Activated T-helper 17 cell treated with anti-CD3 and anti-CD28 coated beads, Interleukin-2, amount 50 U/mL, for 72 hours (primary cell): ENCODE measurements at regions not wholly inside any gene's neighbourhood (a gene's known extent, or its start where the extent isn't known, plus 50 kb on each side); places are given as distances from the start of the nearest gene placed in this dataset.

ENCODE experiments used
- ATAC-seq: fragments of 150-1000 bp; cut with Tn5 transposase; replicated peaks from 2 replicates; pipeline ENCODE4 v1.10.0; 2021; ENCODE audit warnings: mild to moderate bottlenecking, moderate library complexity
- H3K27ac Mint-ChIP-seq: one replicate; pipeline ENCODE4 v1.8.0; 2022; ENCODE audit warnings: mixed read lengths
- H3K27me3 Mint-ChIP-seq: one replicate; pipeline ENCODE4 v1.8.0; 2022; ENCODE audit warnings: mixed read lengths
- H3K36me3 Mint-ChIP-seq: one replicate; pipeline ENCODE4 v1.8.0; 2022; ENCODE audit warnings: low read depth, mild to moderate bottlenecking, mixed read lengths
- H3K4me1 Mint-ChIP-seq: one replicate; pipeline ENCODE4 v1.8.0; 2022; ENCODE audit warnings: mixed read lengths
- H3K4me3 Mint-ChIP-seq: one replicate; pipeline ENCODE4 v1.8.0; 2022; ENCODE audit warnings: mild to moderate bottlenecking, mixed read lengths
- H3K9me3 Mint-ChIP-seq: one replicate; pipeline ENCODE4 v1.8.0; 2022; ENCODE audit warnings: mixed read lengths

DNA sequence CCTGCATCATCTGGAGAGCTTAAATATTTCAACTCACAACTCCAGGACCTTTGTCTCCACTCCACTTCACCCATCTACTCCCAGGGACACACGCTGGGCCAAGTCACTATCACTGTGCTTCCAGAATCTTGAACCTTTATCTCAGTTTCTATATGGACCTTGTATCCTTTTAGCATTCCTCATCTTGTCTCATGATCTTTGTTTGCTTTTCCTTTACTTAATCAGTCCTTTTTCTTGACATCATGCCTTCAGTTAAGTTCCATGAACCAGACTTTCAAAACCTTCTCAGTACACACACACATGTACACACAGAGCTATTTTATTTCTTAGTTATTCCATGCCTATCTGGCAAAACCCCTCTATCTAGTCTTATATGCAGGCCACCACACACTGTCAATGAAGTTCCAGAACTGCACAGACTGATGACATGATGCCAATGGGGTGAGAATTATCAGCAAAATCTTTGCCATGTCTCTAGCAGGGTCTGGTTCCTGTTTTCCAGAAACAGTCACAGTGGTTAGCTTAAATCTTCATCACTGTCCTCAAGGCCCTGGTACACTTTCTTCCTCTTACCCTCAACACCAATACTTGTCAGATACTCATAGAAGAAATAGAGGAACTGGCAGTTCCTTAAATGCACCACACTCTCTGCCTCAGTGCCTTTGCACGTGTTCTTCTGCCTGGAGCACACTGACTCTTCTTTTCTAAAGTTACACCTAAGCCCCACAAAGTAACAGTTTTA, 77.6 kb upstream of the STARD13 start:
- H3K27me3 Mint-ChIP-seq, result peaks cover 12% of the 10 kb centered on the region
- no peak overlapping the region for H3K27ac Mint-ChIP-seq

DNA sequence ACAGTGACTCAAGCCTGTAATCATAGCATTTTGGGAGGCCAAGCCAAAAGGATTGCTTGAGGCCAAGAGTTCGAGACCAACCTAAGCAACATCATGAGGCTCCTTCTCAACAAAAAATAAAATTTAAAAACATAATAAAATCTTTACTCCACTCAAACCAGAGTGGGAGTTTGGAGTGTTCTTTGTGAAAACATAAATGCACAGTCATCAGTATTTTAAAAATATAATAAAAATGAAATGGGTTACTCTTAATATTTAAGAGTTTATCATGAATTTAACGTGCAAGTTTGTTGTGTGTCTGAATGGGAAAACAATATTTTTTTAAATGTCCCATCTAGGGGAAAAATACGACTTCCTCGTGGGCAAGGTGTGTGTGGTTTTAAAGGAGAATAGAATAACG, 78.6 kb upstream of the STARD13 start:
- ATAC-seq, result no peak
- no peak overlapping the region for H3K27ac Mint-ChIP-seq

More for the DNA sequence above, 77.6 kb upstream of the STARD13 start:
- no peak for ATAC-seq
- no peak overlapping the region for H3K4me3 Mint-ChIP-seq
- H3K36me3 Mint-ChIP-seq, result no peaks in the 10 kb centered on the region
- H3K9me3 Mint-ChIP-seq, result peaks cover 4% of the 10 kb centered on the region
- H3K4me1 Mint-ChIP-seq, result peaks cover 4% of the 10 kb centered on the region

DNA sequence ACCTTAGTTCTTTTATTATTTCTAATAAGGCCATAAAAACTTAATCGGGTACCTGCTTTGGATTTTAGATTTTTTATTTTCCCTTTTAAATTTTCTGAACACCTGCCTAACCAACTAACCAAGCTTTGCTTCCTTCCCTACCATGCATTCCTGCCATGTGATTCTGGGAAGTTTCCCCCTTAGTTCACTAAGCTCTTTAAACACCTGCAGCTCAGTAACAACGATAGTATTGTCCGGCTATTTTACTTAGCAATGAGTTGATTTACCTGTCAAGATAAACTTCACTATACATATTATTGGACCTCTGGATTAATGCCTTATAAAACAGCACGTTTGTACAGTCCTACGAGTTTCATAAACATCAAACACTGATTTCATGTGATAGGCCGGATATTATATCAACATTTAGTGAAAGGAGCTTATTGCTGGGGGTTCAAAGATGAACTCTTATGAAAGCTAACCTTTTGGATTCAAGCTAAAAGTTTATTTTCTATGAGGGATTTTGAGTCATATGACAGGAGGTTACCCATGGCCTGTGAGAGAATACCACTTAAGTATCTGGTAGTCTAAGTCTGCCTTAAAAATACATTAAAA, 81.0 kb upstream of the STARD13 start:
- no peaks in the 10 kb centered on the region for H3K9me3 Mint-ChIP-seq
- H3K27me3 Mint-ChIP-seq, result peaks cover 9% of the 10 kb centered on the region
- H3K4me3 Mint-ChIP-seq, result no peak overlapping the region
- H3K27ac Mint-ChIP-seq, result no peak overlapping the region
- ATAC-seq, result no peak
- H3K4me1 Mint-ChIP-seq, result peaks cover 4% of the 10 kb centered on the region
- H3K36me3 Mint-ChIP-seq, result no peaks in the 10 kb centered on the region

More for the DNA sequence above, 78.6 kb upstream of the STARD13 start:
- H3K4me3 Mint-ChIP-seq, result no peak overlapping the region
- H3K9me3 Mint-ChIP-seq, result peaks cover 4% of the 10 kb centered on the region
- peaks cover 4% of the 10 kb centered on the region for H3K4me1 Mint-ChIP-seq
- peaks cover 9% of the 10 kb centered on the region for H3K27me3 Mint-ChIP-seq
- H3K36me3 Mint-ChIP-seq, result no peaks in the 10 kb centered on the region

DNA sequence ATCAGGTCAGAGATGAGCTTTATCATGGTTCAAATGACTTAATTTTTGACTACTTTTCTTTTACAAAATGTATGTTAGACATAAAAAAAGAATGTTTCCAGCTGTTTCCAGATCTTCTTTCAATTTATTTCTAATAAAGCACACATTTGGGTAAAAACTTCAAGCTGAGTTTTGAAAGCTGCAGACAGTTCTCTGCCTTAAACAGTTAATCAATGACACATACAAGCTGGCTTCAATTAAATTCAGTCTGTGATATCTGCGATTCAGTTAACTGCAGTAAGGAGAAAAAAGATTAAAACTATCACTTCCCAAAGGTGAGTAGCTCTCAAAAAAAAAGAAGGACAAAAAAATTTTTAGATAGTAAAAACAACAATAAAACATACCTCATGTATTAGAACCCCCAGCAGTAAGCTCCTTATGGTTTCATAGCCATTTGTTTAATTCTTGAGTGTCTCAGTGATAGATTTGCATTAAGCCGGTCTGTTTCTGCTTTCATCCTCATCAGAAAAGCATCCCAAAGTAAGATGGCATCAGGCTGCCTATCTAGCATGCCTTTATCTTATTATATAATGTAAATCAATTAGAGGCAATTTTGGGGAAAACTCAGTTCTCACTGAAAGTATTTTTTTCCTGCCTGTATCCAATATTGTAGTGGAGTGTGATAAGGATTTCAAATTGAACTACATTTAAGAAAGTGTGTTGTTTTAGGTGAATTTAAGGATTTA, 81.8 kb upstream of the STARD13 start:
- Mint-ChIP-seq H3K9me3 (no peaks in the 10 kb centered on the region), H3K4me1 (peaks cover 4% of the 10 kb centered on the region), H3K4me3 (no peak overlapping the region), H3K27me3 (peaks cover 9% of the 10 kb centered on the region), H3K27ac (peak overlapping the region; percentile 65), H3K36me3 (no peaks in the 10 kb centered on the region)
- no peak for ATAC-seq

GRCh38 chr13:33367926-33368325, 82.4 kb upstream of the STARD13 start:
- Mint-ChIP-seq H3K36me3 (no peaks in the 10 kb centered on the region), H3K4me1 (peaks cover 4% of the 10 kb centered on the region), H3K27me3 (peaks cover 8% of the 10 kb centered on the region), H3K27ac (peak overlapping the region; percentile 65), H3K4me3 (no peak overlapping the region), H3K9me3 (no peaks in the 10 kb centered on the region)
- no peak for ATAC-seq

DNA sequence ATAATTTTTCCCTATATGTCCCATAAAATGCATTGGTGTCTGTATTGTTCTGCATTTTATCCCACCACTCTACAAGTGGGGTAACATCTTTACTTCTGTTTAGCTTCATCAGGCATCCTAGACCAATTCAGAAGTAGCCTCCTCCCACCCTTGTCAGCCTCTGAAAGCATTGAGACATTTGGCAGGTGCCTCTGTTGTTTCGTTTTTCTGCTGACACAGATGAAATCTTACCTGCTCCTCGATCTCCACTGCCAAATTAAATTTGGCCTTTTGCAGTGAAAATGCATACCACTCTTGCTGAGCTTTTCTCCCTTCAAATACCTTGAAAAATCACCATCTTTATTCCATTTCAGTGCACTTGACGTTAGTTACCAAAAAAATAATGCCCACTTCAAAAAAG, 83.5 kb upstream of the STARD13 start:
- peaks cover 4% of the 10 kb centered on the region for H3K4me1 Mint-ChIP-seq
- H3K27ac Mint-ChIP-seq, result no peak overlapping the region
- no peak for ATAC-seq
- no peak overlapping the region for H3K4me3 Mint-ChIP-seq
- H3K27me3 Mint-ChIP-seq, result peaks cover 3% of the 10 kb centered on the region
- H3K36me3 Mint-ChIP-seq, result no peaks in the 10 kb centered on the region
- H3K9me3 Mint-ChIP-seq, result no peaks in the 10 kb centered on the region

GRCh38 chr13:33372251-33372919, 86.8 kb upstream of the STARD13 start:
- Mint-ChIP-seq H3K27ac (no peak overlapping the region), H3K36me3 (no peaks in the 10 kb centered on the region), H3K27me3 (peaks cover 4% of the 10 kb centered on the region), H3K4me1 (peaks cover 4% of the 10 kb centered on the region), H3K9me3 (peaks cover 4% of the 10 kb centered on the region), H3K4me3 (no peak overlapping the region)
- no peak for ATAC-seq

DNA sequence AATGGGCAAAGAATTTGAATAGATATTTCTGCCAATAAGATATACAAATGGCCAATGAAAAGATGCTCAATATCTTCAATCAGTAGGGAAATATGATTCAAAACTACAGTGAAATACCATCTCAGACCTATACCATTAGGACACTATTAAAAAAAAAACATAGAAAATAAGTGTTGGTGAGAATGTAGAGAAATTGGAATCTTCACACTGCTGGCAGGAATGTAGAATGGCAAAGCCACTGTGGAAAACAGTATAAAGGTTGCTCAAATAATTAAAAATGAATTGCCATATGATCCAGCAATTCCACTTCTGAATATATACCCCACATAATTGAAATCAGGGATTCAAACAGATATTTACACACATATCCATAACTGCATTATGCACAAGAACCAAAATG, 88.1 kb upstream of the STARD13 start:
- Mint-ChIP-seq H3K27ac (no peak overlapping the region), H3K4me1 (no peaks in the 10 kb centered on the region), H3K27me3 (peaks cover 8% of the 10 kb centered on the region), H3K9me3 (peaks cover 4% of the 10 kb centered on the region), H3K36me3 (no peaks in the 10 kb centered on the region), H3K4me3 (no peak overlapping the region)
- ATAC-seq, result no peak

DNA sequence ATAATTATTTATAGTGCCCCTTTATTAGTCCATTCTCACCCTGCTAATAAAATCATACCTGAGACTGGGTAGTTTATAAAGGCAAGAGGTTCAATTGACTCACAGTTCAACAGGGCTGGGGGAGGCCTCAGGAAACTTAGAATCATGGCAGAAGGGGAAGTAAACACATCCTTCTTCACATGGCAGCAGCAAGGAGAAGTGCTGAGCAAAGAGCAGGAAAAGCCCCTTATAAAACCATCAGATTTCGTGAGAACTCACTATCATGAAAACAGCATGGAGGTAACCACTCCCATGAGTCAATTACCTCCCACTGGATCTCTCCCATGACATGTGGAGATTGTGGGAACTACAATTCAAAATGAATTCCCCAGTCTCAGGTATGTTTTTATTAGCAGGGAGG, 89.9 kb upstream of the STARD13 start:
- H3K36me3 Mint-ChIP-seq, result no peaks in the 10 kb centered on the region
- H3K4me3 Mint-ChIP-seq, result no peak overlapping the region
- no peaks in the 10 kb centered on the region for H3K4me1 Mint-ChIP-seq
- H3K27me3 Mint-ChIP-seq, result peaks cover 8% of the 10 kb centered on the region
- H3K9me3 Mint-ChIP-seq, result peaks cover 4% of the 10 kb centered on the region
- ATAC-seq, result no peak
- H3K27ac Mint-ChIP-seq, result peak overlapping the region; percentile 7

DNA sequence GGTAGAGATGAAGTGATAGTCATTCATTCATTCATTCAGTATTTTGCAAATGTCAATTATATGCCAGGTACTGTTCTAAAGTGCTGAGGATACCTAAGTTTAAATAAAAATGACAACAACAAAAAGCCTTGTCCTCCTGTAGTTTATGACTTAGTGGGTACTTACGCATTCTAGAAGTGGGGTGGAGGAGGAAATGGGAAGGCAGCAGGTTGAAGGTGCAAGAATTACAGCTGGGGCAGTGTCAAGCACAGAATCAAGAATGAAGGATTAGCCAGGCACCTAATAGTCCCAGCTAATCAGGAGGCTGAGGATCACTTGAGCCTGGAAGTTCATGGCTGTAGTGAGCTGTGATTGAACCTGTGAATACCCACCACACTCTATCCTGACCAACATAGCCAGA, 90.7 kb upstream of the STARD13 start:
- H3K9me3 Mint-ChIP-seq, result peaks cover 4% of the 10 kb centered on the region
- no peak for ATAC-seq
- H3K27me3 Mint-ChIP-seq, result peaks cover 8% of the 10 kb centered on the region
- H3K4me3 Mint-ChIP-seq, result no peak overlapping the region
- H3K4me1 Mint-ChIP-seq, result no peaks in the 10 kb centered on the region
- H3K36me3 Mint-ChIP-seq, result no peaks in the 10 kb centered on the region
- no peak overlapping the region for H3K27ac Mint-ChIP-seq

DNA sequence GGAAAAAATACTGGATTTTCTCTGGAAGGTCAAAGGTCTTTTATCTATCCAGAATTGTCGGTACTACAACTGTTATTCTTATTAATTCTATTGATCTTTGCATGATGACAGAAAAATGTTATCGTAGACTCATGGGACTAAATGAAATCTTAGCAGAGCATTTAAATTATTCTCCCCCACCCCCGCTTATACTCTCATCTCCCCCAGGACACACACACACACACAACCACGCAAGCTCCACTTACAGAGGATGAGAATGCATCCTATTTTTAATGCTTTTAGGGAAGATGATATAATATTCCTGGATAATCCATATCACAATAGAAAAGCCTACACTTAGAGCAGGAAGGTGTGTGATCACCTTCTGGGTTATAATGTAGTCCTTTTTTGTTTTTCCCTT, 91.9 kb upstream of the STARD13 start:
- peaks cover 11% of the 10 kb centered on the region for H3K27me3 Mint-ChIP-seq
- H3K4me1 Mint-ChIP-seq, result no peaks in the 10 kb centered on the region
- H3K4me3 Mint-ChIP-seq, result no peak overlapping the region
- H3K9me3 Mint-ChIP-seq, result peaks cover 4% of the 10 kb centered on the region
- H3K27ac Mint-ChIP-seq, result no peak overlapping the region
- ATAC-seq, result no peak
- no peaks in the 10 kb centered on the region for H3K36me3 Mint-ChIP-seq

DNA sequence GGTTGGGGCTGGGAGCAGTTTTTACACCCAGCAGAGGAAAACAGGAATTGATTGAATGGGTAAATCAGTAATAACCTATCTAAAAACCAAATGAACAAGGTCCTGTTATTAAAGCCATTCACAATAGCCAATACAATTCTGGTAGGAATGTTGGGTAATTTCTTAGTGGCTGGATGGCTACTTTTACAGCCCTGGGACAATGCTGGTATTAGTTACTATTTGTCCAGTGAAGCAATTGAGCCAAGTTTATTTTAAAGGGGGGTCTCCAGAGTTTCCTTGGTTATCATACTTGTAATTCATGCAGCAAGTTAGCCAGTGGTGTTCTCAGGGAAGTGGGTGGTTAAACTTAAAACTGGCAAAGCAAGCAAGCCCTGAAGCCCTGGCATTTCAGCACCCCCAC, 92.3 kb upstream of the STARD13 start:
- peaks cover 11% of the 10 kb centered on the region for H3K27me3 Mint-ChIP-seq
- H3K9me3 Mint-ChIP-seq, result peaks cover 4% of the 10 kb centered on the region
- H3K4me1 Mint-ChIP-seq, result no peaks in the 10 kb centered on the region
- ATAC-seq, result no peak
- no peaks in the 10 kb centered on the region for H3K36me3 Mint-ChIP-seq
- no peak overlapping the region for H3K27ac Mint-ChIP-seq
- no peak overlapping the region for H3K4me3 Mint-ChIP-seq

- Mint-ChIP-seq H3K9me3 (peaks cover 4% of the 10 kb centered on the region), H3K36me3 (no peaks in the 10 kb centered on the region), H3K27ac (no peak overlapping the region)
Observed at GRCh38 chr13:33379608-33380007, 94.1 kb upstream of the STARD13 start.

DNA sequence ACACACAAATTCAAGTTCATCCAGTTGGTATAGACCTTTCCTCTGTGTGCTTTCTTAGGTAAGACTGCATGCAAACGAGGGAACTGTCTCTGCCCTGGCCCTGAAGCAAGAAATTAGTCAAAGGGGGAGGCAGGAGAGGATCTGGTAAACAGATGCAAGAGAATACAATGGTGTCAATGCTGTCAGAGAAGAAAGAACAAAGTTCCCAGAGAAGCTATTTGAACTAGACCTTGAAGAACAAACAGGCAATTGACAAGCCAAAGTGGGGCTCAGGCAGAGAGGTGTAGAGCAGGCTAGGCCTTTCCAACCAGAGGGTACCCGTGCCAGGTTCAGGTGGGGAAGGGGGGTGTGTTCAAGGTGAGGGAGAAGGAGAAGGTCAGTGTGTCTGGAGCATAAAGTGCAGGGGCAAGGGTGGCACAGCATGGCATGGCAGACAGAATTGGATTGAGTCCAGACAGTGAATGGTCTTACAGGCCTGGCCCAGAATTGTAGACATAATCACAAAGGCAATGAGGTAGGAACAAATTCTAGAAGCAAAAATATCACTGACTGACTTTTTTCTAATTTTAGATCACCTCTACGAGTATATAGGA, 95.0 kb upstream of the STARD13 start:
- H3K36me3 Mint-ChIP-seq, result no peaks in the 10 kb centered on the region
- H3K4me1 Mint-ChIP-seq, result no peaks in the 10 kb centered on the region
- no peak overlapping the region for H3K27ac Mint-ChIP-seq
- H3K4me3 Mint-ChIP-seq, result no peak overlapping the region
- peaks cover 11% of the 10 kb centered on the region for H3K27me3 Mint-ChIP-seq
- H3K9me3 Mint-ChIP-seq, result no peaks in the 10 kb centered on the region
- no peak for ATAC-seq

More at GRCh38 chr13:33379608-33380007, 94.1 kb upstream of the STARD13 start:
- ATAC-seq, result no peak
- Mint-ChIP-seq H3K27me3 (peaks cover 11% of the 10 kb centered on the region), H3K4me3 (no peak overlapping the region), H3K4me1 (no peaks in the 10 kb centered on the region)
